SKM-1 (cell line): ENCODE measurements at regions not wholly inside any gene's neighbourhood (a gene's known extent, or its start where the extent isn't known, plus 50 kb on each side); places are given as distances from the start of the nearest gene placed in this dataset.

Source experiments
- DNase-seq: peaks from one replicate; lab custom pipeline; 2025; ENCODE audit not compliant: unreplicated experiment; lab: John Stamatoyannopoulos, UW

GRCh38 chr18:54767098-54767497 lies 61.2 kb upstream of the RAB27B start:
- DNase-seq = no peak

GRCh38 chr18:54769526-54770464 lies 58.5 kb upstream of the RAB27B start:
- no peak for DNase-seq

- DNase-seq = no peak
These were observed 56.2 kb upstream of the RAB27B start for GRCh38 chr18:54772056-54772455.

- DNase-seq = no peak
These were observed 53.9 kb upstream of the RAB27B start for GRCh38 chr18:54774423-54774822.

DNA sequence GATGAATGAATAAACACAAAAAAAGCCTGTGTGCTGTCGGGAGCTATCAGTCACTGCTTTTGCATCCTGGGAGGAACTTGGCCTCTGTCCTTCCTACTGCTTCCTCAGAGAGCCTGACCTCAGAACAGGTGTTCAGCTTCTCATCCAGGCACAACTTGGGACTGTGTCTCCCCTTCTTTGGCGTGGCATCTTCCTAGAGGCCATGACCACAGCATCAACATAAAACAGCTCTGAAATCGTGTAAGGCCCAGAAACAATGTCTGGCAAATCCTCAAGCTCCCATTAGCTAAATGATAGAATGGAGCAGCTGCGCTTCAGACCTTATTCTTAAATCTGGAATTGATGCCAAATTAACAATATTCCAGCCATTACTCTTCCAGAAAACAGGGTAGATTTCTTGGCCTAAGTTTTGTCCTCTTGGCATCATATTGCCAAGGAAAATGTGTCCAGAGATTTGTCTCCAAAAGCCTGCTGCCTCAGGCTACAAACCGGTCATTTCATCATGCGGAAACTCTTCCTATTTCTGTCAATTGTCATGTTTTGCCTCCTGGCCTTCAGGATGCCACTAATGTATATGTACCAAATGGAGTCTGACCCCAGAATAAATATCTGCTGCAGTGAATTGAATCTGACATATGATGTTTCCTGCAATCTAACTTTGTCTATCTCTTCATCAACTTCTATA lies 53.2 kb upstream of the RAB27B start:
- DNase-seq = no peak

DNA sequence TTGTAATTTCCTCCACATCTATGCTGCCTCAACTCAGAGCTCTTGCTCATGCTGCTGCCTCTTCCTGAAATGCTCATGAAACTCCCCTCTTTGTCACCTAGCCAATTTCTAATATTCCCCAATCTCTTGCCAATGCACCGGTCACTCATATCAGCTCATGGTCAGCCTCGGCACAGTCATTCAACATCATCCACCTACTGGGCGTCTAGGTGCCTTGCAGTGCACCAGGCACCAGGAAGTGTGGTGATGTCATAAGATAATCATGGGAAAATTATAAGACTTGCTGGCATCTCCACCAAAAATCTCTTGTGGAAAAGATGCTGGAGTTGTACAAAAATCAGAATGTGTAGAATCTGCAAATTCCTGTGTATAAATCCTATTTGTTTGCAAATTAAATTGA lies 52.6 kb upstream of the RAB27B start:
- DNase-seq = no peak

DNA sequence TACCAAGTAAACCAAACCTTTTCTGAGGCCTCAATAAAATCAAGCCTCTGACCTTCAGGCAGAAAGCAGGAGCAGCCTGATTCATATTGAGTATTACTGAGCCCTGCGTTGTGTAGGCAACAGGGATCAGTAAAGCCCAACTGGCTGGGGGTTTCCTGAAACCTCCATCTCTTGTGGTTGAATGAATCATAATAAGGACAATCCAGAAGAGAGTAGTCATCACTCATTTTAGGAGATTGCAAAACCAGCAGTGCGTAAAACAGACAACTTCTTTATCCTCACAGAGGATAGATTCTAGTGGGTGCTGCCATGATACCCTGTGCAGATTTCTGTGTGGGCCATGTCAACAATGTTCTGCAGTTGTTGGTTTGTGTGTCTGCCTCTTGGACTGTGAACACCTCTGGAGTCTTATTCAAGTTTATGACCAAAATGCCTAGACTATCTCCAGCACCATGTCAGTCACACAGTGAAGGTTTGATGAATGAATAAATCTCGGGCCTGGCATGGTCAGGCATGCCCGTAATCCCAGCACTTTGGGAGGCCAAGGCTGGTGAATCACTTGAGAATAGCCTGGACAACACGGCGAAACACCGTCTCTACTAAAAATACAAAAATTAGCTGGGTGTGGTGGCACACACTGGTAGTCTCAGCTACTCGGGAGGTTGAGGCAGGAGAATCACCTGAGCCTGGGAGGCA lies 51.8 kb upstream of the RAB27B start:
- no peak for DNase-seq

DNA sequence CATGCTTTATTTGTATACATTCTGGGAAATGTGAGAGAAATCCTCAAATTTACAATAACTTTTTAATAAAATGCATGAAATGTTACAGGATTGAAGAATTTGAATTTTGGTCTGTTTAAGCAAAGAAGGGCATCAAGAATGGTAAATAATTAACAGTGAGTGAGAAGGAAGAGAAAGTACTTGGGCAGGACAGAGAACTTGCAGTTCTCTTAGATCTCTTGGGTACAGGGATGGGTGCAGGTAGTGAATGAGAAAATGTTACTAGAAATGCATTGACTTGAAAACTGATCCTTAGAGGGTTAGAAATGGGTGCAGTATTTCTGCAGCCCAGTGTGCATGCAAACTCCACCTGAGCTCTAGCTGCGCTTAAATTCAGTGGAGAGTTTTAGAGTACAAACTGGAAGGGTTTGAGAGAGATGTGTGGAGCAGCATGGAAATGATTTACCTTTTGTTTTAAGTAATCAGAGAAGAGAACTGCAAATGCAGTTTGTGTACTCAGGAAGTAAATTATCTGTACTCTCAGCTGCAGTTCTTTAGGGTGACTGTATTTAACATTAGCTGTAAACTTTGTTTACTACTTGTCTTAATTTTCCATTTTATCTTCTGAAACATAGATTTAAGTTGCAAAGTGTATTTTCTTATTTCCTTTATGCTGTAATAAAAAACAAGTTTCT lies 51.0 kb upstream of the RAB27B start:
- no peak for DNase-seq

DNA sequence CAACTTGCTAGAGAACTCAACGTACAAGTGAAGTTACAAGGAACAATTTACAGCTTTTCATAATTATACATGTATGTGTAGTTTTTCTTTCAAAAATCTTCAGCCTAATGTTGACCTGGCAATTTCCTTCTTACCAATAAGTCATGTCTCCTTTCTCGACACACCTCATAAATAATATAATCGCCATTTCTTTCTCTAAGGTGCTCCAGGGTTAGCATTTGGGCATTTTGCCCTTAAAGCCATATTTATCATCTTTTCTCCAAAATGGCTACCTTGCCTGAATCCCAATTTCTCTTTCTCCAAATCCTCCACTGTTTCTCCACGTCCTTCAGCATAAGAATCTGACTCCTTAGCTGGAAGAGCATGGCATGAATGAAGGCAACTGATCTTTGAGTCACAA lies 50.3 kb upstream of the RAB27B start:
- DNase-seq = no peak
